Erythroblast (primary cell): ENCODE measurements at regions not wholly inside any gene's neighbourhood (a gene's known extent, or its start where the extent isn't known, plus 50 kb on each side); places are given as distances from the start of the nearest gene placed in this dataset.

ENCODE experiments used
- DNase-seq, 2 experiments: peaks; one replicate each; lab custom pipeline; 2025; lab: John Stamatoyannopoulos, UW
- GATA1 ChIP-seq: IDR thresholded peaks from 2 replicates; pipeline ENCODE4 v1.6.1; 2011; ENCODE audit warnings: low read depth, mild to moderate bottlenecking, control low read depth, low read length, moderate library complexity
- POLR2A ChIP-seq: IDR thresholded peaks from 2 replicates; pipeline ENCODE4 v1.6.1; 2011; ENCODE audit warnings: mild to moderate bottlenecking, low read length

DNA sequence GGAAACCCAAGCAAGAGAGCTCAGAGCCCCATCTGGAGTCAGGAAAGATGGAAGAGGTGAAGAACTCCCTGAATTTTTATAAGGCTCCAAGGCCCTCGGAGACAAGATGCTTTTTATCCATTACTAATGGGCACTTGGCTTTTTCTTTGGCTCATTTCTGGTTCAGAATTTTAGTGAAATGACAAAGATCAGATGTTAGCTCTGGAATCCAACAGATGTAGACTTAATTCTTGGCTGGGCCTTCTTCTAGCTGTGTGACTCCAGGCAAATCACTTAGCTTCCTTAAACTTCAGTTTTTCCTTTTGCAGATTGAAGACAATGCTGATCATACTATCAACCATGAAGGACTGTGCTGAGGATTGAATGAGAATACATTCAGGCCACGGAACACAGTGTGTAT lies 85.2 kb downstream of the HRH4 start:
- TF ChIP-seq GATA1 (no peak), POLR2A (no peak)
- no peak for DNase-seq

DNA sequence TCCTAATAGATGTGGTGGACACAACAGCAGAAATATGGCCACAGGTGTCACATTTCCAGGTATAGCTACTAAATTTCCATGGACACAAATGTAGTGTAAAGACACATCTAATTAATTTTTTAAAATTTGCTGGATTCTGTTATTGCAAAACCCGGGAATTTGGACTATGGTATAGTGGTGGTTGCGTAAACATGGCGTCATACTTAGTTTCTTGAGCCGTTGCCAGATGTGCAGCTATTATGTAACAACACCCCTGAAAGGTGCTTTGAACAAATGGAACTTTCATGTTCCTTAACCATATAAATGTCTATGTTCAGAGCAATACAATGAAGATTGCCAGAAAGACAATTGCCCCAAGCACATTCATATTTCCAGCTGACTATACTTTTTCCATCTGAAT lies 85.9 kb downstream of the HRH4 start:
- no peak for DNase-seq
- TF ChIP-seq POLR2A (no peak), GATA1 (no peak)

DNA sequence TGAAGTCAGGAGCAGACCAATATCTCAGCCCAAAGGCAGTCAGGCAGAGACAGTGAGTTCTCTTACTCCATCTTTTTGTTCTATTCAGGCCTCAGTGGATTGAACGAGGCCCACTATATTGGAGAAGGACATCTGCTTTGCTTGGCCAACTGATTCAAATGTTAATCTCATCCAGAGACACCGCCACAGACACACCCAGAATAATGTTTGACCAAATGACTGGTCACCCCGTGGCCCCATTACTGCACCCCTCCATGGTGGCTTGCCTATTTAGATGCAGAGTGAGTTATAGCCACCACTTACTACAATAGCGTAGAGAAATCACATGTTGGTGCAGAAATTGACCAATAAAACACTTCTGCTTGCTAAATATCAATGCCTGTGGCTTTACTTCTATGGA lies 88.1 kb downstream of the HRH4 start:
- DNase-seq, result no peak
- TF ChIP-seq POLR2A (no peak), GATA1 (no peak)

DNA sequence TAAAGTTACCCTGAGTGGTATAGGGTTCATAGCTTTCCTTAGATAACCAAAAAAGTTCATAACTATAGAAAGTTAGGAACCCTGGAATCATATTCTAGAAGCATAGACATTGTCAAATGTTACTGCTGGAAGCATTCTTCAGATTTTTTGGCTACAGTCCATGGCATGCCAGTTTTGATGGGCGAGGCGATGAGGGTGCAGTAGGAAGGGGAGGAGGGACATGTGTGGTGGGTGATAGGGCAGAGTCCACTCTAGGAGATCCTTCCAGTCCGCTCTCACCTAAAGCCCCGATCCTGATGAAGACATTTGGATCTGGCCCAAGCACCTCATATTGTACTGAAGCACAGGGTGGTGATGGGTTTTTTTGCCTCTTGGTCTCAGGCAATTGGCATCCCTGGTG lies 91.8 kb downstream of the HRH4 start:
- TF ChIP-seq POLR2A, result no peak

DNA sequence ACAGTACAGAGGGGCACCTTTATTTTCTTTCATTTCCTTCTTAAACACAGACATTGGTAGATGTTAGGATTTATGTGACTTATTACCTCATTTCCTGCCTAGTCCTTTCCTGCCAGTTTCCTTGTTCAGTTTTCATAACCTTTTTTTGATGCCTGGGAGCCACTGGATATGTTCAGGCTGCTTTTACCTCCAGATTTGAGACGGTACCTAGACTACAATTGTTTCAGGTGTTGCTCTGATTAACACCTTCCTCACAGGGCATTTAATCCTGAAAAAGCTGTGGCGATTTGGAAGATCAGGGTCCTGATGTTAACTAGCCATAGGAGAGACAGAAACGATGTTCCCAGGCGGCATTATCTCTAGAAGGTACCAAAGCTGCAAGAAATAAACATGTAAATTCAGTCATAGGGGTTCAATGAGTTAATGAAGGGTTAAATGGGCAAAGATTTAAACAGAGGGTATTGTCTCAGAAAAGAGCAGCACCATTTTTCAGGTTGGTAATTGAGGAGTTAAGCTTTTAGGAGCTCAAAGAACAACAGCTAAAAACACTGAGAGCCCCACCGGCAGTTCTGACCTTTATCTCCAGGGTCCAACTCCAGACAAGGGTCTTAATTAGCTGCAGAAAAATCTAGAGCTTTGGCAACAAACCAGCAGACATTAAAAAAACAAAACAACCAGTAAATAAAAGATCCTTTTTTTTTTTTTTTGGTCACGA lies 93.3 kb downstream of the HRH4 start:
- TF ChIP-seq POLR2A (no peak), GATA1 (no peak)
- DNase-seq, result no peak

More for the DNA sequence above, 91.8 kb downstream of the HRH4 start:
- DNase-seq, result no peak

DNA sequence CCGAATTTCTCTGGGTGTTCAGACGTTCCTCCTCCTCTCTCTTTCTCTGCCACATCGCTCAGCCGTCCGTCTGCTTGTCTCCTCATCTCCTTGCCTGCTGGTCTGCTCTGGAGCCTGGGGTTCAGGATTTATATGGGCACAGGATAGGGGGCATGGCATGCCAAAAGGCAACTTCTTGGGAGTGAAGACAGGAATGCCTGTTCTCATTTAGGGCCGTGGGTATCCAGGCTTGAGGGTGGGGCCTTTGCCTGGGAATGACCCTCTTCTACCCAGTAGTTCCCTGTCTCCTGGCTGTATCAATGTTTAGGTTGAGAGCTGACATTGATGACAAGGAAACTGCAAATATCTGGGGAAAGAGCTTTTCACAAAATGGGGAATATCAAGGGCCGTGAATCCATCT lies 98.0 kb downstream of the HRH4 start:
- DNase-seq, result no peak
- no peak for TF ChIP-seq POLR2A
- TF ChIP-seq GATA1, result no peak

DNA sequence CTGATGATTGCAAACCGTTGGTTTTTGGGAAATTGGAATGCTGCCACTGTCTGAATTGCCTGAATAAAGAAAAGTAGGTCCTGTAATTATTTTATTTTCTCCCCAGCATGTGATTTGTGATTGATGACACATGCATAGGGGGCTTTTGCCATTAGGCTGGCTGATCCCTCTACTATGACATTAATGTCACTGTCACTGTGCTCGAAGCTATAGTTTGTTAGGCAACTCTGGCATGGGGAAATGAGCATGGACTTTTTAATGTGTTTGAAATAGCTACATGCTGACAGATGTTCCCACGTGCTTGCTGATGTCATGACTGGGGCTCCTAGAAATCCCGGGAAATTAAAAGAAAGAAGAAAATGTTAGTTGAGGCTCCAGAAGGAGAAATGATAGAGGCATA lies 99.1 kb downstream of the HRH4 start:
- no peak for DNase-seq
- TF ChIP-seq POLR2A (no peak), GATA1 (no peak)

DNA sequence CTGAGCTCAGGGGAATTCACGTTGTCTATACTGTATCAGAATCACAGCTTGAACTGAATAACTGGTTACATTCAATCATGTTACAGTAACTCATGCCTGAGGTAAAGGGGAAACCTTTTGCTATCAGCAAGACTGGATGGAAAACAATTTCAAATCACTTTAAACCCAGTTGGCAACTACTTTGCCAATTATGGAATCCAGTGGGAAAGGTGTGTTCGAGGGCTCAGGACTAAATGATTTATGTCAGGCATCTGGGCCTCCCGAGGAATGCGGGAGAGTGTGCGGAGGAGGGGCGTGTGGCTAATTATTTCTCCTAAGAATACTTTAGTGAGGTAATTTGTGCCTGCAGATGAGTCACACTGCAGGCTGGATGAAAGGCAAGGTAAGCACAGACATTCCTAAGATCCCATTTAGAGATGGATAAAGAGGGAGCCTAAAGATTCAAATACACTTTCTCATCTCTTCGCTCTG lies 100.1 kb downstream of the HRH4 start:
- TF ChIP-seq POLR2A (no peak), GATA1 (no peak)
- DNase-seq, result no peak

DNA sequence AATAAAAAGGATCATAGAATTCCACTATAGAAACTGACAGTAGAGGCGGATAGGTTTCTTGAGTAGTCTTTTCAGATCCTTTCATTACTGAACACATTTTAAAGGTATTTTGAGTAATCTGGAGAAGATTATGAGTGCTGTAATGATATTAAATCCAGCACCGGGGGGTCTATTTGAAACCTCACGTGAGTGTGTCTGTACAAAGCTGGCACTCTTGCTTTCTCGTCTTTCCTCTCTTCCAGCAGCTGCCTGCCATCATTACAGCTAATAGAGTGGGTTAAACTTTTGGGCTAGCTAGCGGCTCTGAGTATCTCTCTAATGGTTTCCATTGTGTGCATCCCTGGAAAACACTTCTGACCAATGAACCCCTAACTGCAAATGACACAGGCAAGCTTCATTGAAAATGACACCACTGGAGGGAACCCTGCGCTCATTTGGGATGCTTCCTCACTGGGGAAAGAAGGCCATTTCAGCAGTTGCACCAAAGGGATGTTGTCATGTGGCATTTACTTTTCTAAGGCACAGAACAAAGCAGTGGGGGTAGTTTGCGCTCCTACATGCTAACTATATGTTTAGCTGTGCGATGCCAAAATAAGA lies 101.0 kb downstream of the HRH4 start:
- TF ChIP-seq POLR2A, result no peak
- TF ChIP-seq GATA1, result no peak
- no peak for DNase-seq

DNA sequence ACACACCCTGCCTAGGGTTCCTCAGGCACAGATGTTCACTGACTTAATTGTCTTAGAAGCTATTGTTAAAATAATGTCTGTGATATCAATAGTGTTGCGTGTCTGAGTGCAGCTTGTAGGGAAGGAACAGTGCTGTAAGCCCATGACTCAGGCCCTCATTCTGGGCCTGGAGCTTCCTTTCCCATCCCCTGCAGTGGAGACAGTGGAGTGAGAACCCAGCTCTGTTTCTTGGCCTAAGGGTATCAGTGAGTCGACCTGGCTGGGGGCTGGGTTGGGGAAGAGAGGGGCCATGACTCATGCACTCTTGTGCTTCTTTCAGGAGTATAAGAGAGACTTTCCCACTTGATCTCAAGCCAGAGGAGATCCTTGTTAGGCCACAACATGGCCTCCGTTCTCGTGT lies 106.8 kb downstream of the HRH4 start:
- TF ChIP-seq POLR2A, result no peak
- no peak for TF ChIP-seq GATA1
- DNase-seq, result no peak

DNA sequence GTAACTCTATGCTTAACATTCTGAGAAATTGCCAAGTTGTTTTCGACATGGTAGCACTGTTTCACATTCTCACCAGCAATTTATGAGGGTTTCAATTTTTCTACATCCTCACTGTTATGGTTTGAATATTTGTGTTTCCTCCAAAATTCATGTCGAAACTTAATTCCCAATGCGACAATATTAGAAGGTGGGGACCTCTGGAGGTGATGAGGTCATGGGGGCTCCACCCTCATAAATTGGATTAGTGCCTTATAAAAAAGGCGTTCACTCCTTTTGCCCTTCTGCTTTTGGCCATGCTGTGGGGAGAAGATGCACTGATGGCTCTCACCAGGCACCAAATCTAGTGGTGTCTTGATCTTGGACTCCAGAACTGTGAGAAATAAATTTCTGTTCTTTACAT lies 110.3 kb downstream of the HRH4 start:
- TF ChIP-seq POLR2A (no peak), GATA1 (no peak)
- no peak for DNase-seq

DNA sequence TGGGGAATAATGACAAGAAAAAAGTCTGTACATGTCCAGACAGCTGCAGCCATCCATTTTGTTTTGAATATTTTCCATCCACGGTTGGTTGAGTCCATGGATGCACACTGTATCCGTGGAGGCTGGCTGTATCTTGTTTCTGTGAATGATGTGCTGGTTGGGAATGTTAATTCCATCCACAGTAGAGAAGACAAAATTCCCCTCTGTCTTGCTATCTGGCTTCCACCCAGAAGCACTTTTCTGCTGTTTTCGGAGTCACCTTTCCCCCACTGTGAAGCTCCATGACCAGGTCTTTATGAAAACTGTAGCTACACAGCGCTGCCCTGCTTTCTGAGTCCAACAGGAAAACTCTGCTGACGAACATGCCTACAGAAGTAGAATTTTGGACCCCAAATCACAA lies 122.3 kb downstream of the HRH4 start:
- TF ChIP-seq GATA1 (no peak), POLR2A (no peak)
- DNase-seq, result no peak

DNA sequence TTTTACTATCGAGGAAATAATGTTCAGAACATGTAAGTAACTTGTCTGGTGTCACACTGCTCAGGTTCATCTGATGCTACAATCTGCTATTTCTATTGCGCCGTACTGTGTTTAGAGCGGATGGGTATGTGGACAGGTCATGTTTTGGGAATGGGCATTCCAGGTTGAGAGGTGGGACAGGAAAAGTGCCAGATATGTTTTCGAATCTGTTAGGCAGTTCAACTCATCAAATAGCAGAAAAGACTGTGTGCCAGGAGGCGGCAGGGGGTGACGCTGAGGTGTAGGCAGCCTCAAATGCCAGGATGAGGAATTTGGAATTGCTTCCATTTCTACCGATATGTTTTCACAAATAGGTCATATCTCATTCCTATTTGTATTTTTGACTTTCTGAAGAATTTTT lies 123.8 kb downstream of the HRH4 start:
- TF ChIP-seq GATA1 (no peak), POLR2A (no peak)
- DNase-seq, result no peak

DNA sequence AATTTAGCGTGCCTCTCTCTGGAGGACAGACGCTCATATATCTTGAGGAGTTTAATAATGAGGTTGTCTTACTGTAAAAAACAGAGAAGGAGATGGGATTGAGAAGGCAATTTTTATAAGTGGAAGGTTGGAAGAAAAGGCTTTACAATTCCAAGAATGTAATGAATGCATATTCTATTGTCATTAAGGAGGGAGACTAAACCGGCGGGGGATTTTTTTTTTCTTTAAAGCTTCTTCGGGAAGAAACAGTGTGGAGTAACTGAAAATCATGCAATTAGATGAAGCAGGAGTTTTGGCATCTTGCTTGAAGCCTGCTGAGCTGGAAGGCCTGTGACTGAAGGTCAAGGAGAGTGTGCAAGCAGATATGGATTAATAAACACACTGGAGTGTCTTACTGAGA lies 124.4 kb downstream of the HRH4 start:
- DNase-seq, result no peak

More for the DNA sequence above, 124.4 kb downstream of the HRH4 start:
- TF ChIP-seq GATA1 (no peak), POLR2A (no peak)
